Testis (tissue), 2 donors: ENCODE measurements at regions not wholly inside any gene's neighbourhood (a gene's known extent, or its start where the extent isn't known, plus 50 kb on each side); places are given as distances from the start of the nearest gene placed in this dataset.

ENCODE experiments used
- DNase-seq: peaks from one replicate; pipeline ENCODE4 v3.0.0-alpha.2; 2019
- H3K27ac ChIP-seq, 2 donors: fragments of 200-600 bp; sonication (generic); one replicate each; pipeline ENCODE4 v1.5.1; 2019
- H3K27me3 ChIP-seq: fragments of 200-600 bp; sonication (generic); one replicate; pipeline ENCODE4 v1.5.1; 2019
- H3K36me3 ChIP-seq: fragments of 200-600 bp; sonication (generic); one replicate; pipeline ENCODE4 v1.5.1; 2017; ENCODE audit warnings: low read depth; ENCODE audit errors: missing control alignments
- H3K4me1 ChIP-seq: fragments of 200-600 bp; sonication (generic); one replicate; pipeline ENCODE4 v1.5.1; 2019
- H3K4me3 ChIP-seq, 2 donors: fragments of 200-600 bp; sonication (generic); one replicate each; pipeline ENCODE4 v1.5.1; 2017 to 2019
- H3K9me3 ChIP-seq: fragments of 200-600 bp; sonication (generic); one replicate; pipeline ENCODE4 v1.5.1; 2017
- CTCF ChIP-seq, 3 experiments: fragments of 450-650 bp in 2 of 3; fragments of 200-600 bp in 1 of 3; sonication (generic) in 1 of 3; IDR thresholded peaks; one replicate each; pipeline ENCODE4 v1.5.1; 2016 to 2019; ENCODE audit warnings: antibody characterized with exemption in 3 of 3, mild to moderate bottlenecking in 2 of 3, moderate library complexity in 1 of 3
- POLR2A ChIP-seq: fragments of 450-650 bp; IDR thresholded peaks from one replicate; pipeline ENCODE4 v1.6.1; 2017; ENCODE audit warnings: antibody characterized with exemption, mild to moderate bottlenecking, moderate library complexity
- WGBS, 2 donors: methylation state at CpG; one replicate each; pipeline ENCODE4 v1.1.5; 2018; 5-methylcytosine and 5-hydroxymethylcytosine counted together
- intact Hi-C: fragments of 100-400 bp; cut with DNase I; formaldehyde crosslinking; loops from one replicate; pipeline ENCODE4 v1.15.1; 2023; ENCODE audit warnings: low total_unique reads

- intact Hi-C loops, result no loop called here
- no peak for DNase-seq
Measured at GRCh38 chr3:3372210-3372777, 192.8 kb upstream of the CRBN start.

GRCh38 chr3:3368306-3368705 lies 188.8 kb upstream of the CRBN start:
- no peak for DNase-seq
- H3K4me1 ChIP-seq, result no peaks in the 10 kb centered on the region
- no peak overlapping the region for H3K27ac ChIP-seq
- 56 to 70% methylated on average over 4 of the region's 4 CpGs for WGBS, 2 donors
- H3K4me3 ChIP-seq, result no peak overlapping the region
- no peaks in the 10 kb centered on the region for H3K9me3 ChIP-seq
- H3K27me3 ChIP-seq, result no peaks in the 10 kb centered on the region
- TF ChIP-seq CTCF (IDR thresholded peaks at IDR 0.05) (no peak), POLR2A (no peak)
- H3K36me3 ChIP-seq, result no peaks in the 10 kb centered on the region
- intact Hi-C loops, result no loop called here

More at GRCh38 chr3:3372210-3372777, 192.8 kb upstream of the CRBN start:
- no peak overlapping the region for H3K27ac ChIP-seq
- H3K4me3 ChIP-seq, result no peak overlapping the region
- no peaks in the 10 kb centered on the region for H3K27me3 ChIP-seq
- TF ChIP-seq POLR2A (no peak), CTCF (IDR thresholded peaks at IDR 0.05) (no peak)
- 54 to 56% methylated on average over 5 of the region's 5 CpGs for WGBS, 2 donors
- no peaks in the 10 kb centered on the region for H3K36me3 ChIP-seq
- H3K9me3 ChIP-seq, result no peaks in the 10 kb centered on the region
- H3K4me1 ChIP-seq, result no peaks in the 10 kb centered on the region

GRCh38 chr3:3366386-3366785 lies 186.9 kb upstream of the CRBN start:
- no peak for TF ChIP-seq POLR2A
- no peak for TF ChIP-seq CTCF (IDR thresholded peaks at IDR 0.05)

GRCh38 chr3:3365716-3366115 lies 186.2 kb upstream of the CRBN start:
- Histone ChIP-seq H3K36me3 (no peaks in the 10 kb centered on the region), H3K9me3 (no peaks in the 10 kb centered on the region), H3K27me3 (no peaks in the 10 kb centered on the region), H3K4me3 (no peak overlapping the region), H3K27ac (no peak overlapping the region), H3K4me1 (no peaks in the 10 kb centered on the region)
- TF ChIP-seq POLR2A (no peak), CTCF (IDR thresholded peaks at IDR 0.05) (no peak)
- intact Hi-C loops, result no loop called here
- no peak for DNase-seq
- WGBS, 2 donors, result 78 to 83% methylated on average over 2 of the region's 2 CpGs

More at GRCh38 chr3:3366386-3366785, 186.9 kb upstream of the CRBN start:
- WGBS, 2 donors, result 82 to 91% methylated on average over 4 to 5 of the region's 5 CpGs
- no peak for DNase-seq
- Histone ChIP-seq H3K4me3 (no peak overlapping the region), H3K36me3 (no peaks in the 10 kb centered on the region), H3K4me1 (no peaks in the 10 kb centered on the region), H3K27ac (no peak overlapping the region), H3K9me3 (no peaks in the 10 kb centered on the region), H3K27me3 (no peaks in the 10 kb centered on the region)
- intact Hi-C loops, result no loop called here

GRCh38 chr3:3356846-3357245 lies 177.4 kb upstream of the CRBN start:
- H3K27ac ChIP-seq, result no peak overlapping the region
- H3K36me3 ChIP-seq, result no peaks in the 10 kb centered on the region
- no peak for DNase-seq
- TF ChIP-seq POLR2A (no peak), CTCF (IDR thresholded peaks at IDR 0.05) (no peak)
- H3K4me3 ChIP-seq, result no peak overlapping the region
- H3K27me3 ChIP-seq, result no peaks in the 10 kb centered on the region
- no peaks in the 10 kb centered on the region for H3K4me1 ChIP-seq
- intact Hi-C loops, result no loop called here
- no peaks in the 10 kb centered on the region for H3K9me3 ChIP-seq
